H1 (cell line): ENCODE measurements at regions not wholly inside any gene's neighbourhood (a gene's known extent, or its start where the extent isn't known, plus 50 kb on each side); places are given as distances from the start of the nearest gene placed in this dataset.

Experiments
- CTCF ChIA-PET: fragments of 300-600 bp; sonication (Branson Sonifier 250); formaldehyde crosslinking; loops from one replicate; lab custom pipeline; 2021; ENCODE audit not compliant: partially characterized antibody; lab: Charles Lee
- POLR2A ChIA-PET: fragments of 300-600 bp; sonication (Branson Sonifier 250); formaldehyde crosslinking; loops from one replicate; lab custom pipeline; 2021; ENCODE audit warnings: inconsistent platforms; ENCODE audit not compliant: partially characterized antibody; lab: Charles Lee
- DNase-seq, 2 experiments: peaks; one replicate each; pipeline versions ENCODE4 v3.0.0 to v3.0.0-alpha.2; 2010 to 2022; ENCODE audit warnings: low spot score in 2 of 2, low read depth in 1 of 2, mixed read lengths in 1 of 2
- FAIRE-seq: peaks from 2 replicates; lab custom pipeline; 2011; peaks lifted over from hg19 to GRCh38; lab: Jason Lieb, UNC
- H2AFZ ChIP-seq: 2 replicates; pipeline ENCODE4 v1.8.1; 2012; ENCODE audit warnings: low read length, inconsistent platforms
- H2AK5ac ChIP-seq: 2 replicates; pipeline ENCODE4 v1.6.1; 2013; ENCODE audit warnings: low read depth, low read length
- H2BK120ac ChIP-seq: replicated peaks from 2 replicates; pipeline ENCODE3; 2013; ENCODE audit warnings: low read depth, low read length, inconsistent platforms
- H2BK12ac ChIP-seq: 2 replicates; pipeline ENCODE4 v1.6.1; 2013; ENCODE audit warnings: low read depth, low read length
- H2BK15ac ChIP-seq: 2 replicates; pipeline ENCODE4 v1.6.1; 2013; ENCODE audit warnings: low read length
- H2BK20ac ChIP-seq: 2 replicates; pipeline ENCODE4 v1.6.1; 2013; ENCODE audit warnings: low read length
- H2BK5ac ChIP-seq: 2 replicates; pipeline ENCODE4 v1.6.1; 2013; ENCODE audit warnings: low read depth, low read length
- H3K14ac ChIP-seq: 2 replicates; pipeline ENCODE4 v1.6.1; 2013; ENCODE audit warnings: inconsistent platforms; ENCODE audit not compliant: insufficient read length
- H3K18ac ChIP-seq: 2 replicates; pipeline ENCODE4 v1.6.1; 2013; ENCODE audit warnings: low read length; ENCODE audit errors: extremely low read depth
- H3K23ac ChIP-seq: 2 replicates; pipeline ENCODE4 v1.6.1; 2013; ENCODE audit warnings: inconsistent platforms; ENCODE audit not compliant: insufficient read length
- H3K23me2 ChIP-seq: 2 replicates; pipeline ENCODE4 v1.6.1; 2013; ENCODE audit warnings: low read depth, low read length
- H3K27ac ChIP-seq: 2 replicates; pipeline ENCODE4 v1.6.1; 2011; ENCODE audit warnings: low read depth, low read length, inconsistent platforms
- H3K27me3 ChIP-seq, 4 experiments: replicated peaks in 1 of 4; 1 replicate in 1 of 4; 2 replicates in 3 of 4; pipeline versions ENCODE4 v1.6.1 to v1.8.1; 2011 to 2013; ENCODE audit warnings: low read length in 3 of 4, mild to moderate bottlenecking in 3 of 4, inconsistent platforms in 2 of 4, mixed read lengths in 2 of 4, moderate library complexity in 1 of 4; ENCODE audit not compliant: control insufficient read depth in 3 of 4, insufficient read depth in 3 of 4; ENCODE audit errors: extremely low read depth in 1 of 4
- H3K36me3 ChIP-seq, 4 experiments: 2 replicates each; pipeline versions ENCODE4 v1.6.1 to v1.8.1; 2011 to 2013; ENCODE audit warnings: mild to moderate bottlenecking in 4 of 4, low read length in 3 of 4, moderate library complexity in 2 of 4, control low read depth in 1 of 4, inconsistent platforms in 1 of 4; ENCODE audit not compliant: insufficient read depth in 4 of 4, control insufficient read depth in 2 of 4
- H3K4ac ChIP-seq: replicated peaks from 2 replicates; pipeline ENCODE3; 2013; ENCODE audit warnings: low read length, low read depth, mixed read lengths, inconsistent platforms; ENCODE audit not compliant: insufficient read length
- H3K4me1 ChIP-seq, 4 experiments: replicated peaks in 1 of 4; 1 replicate in 1 of 4; 2 replicates in 3 of 4; pipeline versions ENCODE4 v1.6.1 to v1.8.1; 2011 to 2013; ENCODE audit warnings: low read length in 3 of 4, inconsistent platforms in 2 of 4, mixed read lengths in 1 of 4; ENCODE audit not compliant: insufficient read depth in 4 of 4, control insufficient read depth in 3 of 4
- H3K4me2 ChIP-seq, 2 experiments: 2 replicates each; pipeline versions ENCODE4 v1.6.1 to v1.8.1; 2011 to 2013; ENCODE audit warnings: low read depth in 2 of 2, low read length in 2 of 2, control low read depth in 1 of 2, inconsistent platforms in 1 of 2, mild to moderate bottlenecking in 1 of 2; ENCODE audit not compliant: insufficient read depth in 1 of 2
- H3K4me3 ChIP-seq, 4 experiments: fragments of 200-600, 300-600 bp in 1 of 4; sonication (generic), shearing (Covaris generic), sonication (Bioruptor Twin) in 1 of 4; 2 replicates each; pipeline versions ENCODE4 v1.5.1 to v1.8.1; 2011 to 2016; ENCODE audit warnings: low read length in 4 of 4, low read depth in 3 of 4, control low read depth in 2 of 4, inconsistent platforms in 2 of 4, mild to moderate bottlenecking in 2 of 4, mixed read lengths in 1 of 4, moderate library complexity in 1 of 4; ENCODE audit not compliant: insufficient read depth in 2 of 4; ENCODE audit errors: extremely low read depth in 1 of 4
- H3K56ac ChIP-seq: replicated peaks from 2 replicates; pipeline ENCODE3; 2013; ENCODE audit warnings: low read depth, mild to moderate bottlenecking, mixed read lengths, low read length, inconsistent platforms; ENCODE audit not compliant: insufficient read length
- H3K79me1 ChIP-seq: 2 replicates; pipeline ENCODE4 v1.6.1; 2013; ENCODE audit warnings: low read depth, low read length, control low read depth
- H3K79me2 ChIP-seq, 2 experiments: 2 replicates each; pipeline versions ENCODE4 v1.6.1 to v1.8.1; 2012 to 2013; ENCODE audit warnings: low read length in 2 of 2, mild to moderate bottlenecking in 2 of 2, inconsistent platforms in 1 of 2; ENCODE audit not compliant: insufficient read depth in 2 of 2, control insufficient read depth in 1 of 2
- H3K9ac ChIP-seq, 4 experiments: replicated peaks in 1 of 4; 1 replicate in 1 of 4; 2 replicates in 3 of 4; pipeline versions ENCODE4 v1.6.1 to v1.8.1; 2011 to 2013; ENCODE audit warnings: low read depth in 3 of 4, low read length in 3 of 4, control low read depth in 2 of 4, mild to moderate bottlenecking in 2 of 4, moderate library complexity in 2 of 4, inconsistent platforms in 1 of 4; ENCODE audit errors: extremely low read depth in 1 of 4
- H3K9me3 ChIP-seq, 2 experiments: 2 replicates each; pipeline versions ENCODE4 v1.6.1 to v1.8.1; 2012 to 2013; ENCODE audit warnings: mild to moderate bottlenecking in 2 of 2, moderate library complexity in 2 of 2, control low read depth in 1 of 2, inconsistent platforms in 1 of 2, low read depth in 1 of 2, low read length in 1 of 2, mixed read lengths in 1 of 2; ENCODE audit not compliant: insufficient read depth in 2 of 2
- H4K20me1 ChIP-seq, 2 experiments: replicated peaks in 1 of 2; 2 replicates each; pipeline versions ENCODE3 to v1.8.1; 2011 to 2013; ENCODE audit warnings: inconsistent platforms in 2 of 2, low read length in 2 of 2, mild to moderate bottlenecking in 1 of 2; ENCODE audit not compliant: insufficient read depth in 2 of 2, control insufficient read depth in 1 of 2
- H4K5ac ChIP-seq: 2 replicates; pipeline ENCODE4 v1.6.1; 2013; ENCODE audit warnings: low read length, low read depth, mixed read lengths, inconsistent platforms; ENCODE audit not compliant: insufficient read length
- H4K8ac ChIP-seq: 2 replicates; pipeline ENCODE4 v1.8.0; 2013; ENCODE audit warnings: mild to moderate bottlenecking, moderate library complexity, low read length, inconsistent platforms; ENCODE audit not compliant: insufficient read depth; ENCODE audit errors: extremely low read depth
- H4K91ac ChIP-seq: replicated peaks from 2 replicates; pipeline ENCODE3; 2013; ENCODE audit warnings: low read length, mixed read lengths, inconsistent platforms; ENCODE audit not compliant: insufficient read length
- CBX5 ChIP-seq: fragments of 300-800, 300-1000 bp; sonication (generic); IDR thresholded peaks from 2 replicates; pipeline ENCODE4 v1.7.1; 2016; ENCODE audit warnings: antibody characterized with exemption, low read length, low read depth
- HDAC2 ChIP-seq, 2 experiments: fragments of 300-600 bp in 1 of 2; sonication (generic) in 1 of 2; IDR thresholded peaks; 2 replicates each; pipeline ENCODE4 v1.6.1; 2011 to 2012; ENCODE audit warnings: low read depth in 2 of 2, low read length in 2 of 2, mild to moderate bottlenecking in 2 of 2, moderate library complexity in 2 of 2, borderline replicate concordance in 1 of 2, inconsistent platforms in 1 of 2
- JUN ChIP-seq: IDR thresholded peaks from 2 replicates; pipeline ENCODE4 v1.6.1; 2011; ENCODE audit warnings: low read depth, mild to moderate bottlenecking, improper control_type of control experiment, low read length
- KDM4A ChIP-seq: IDR thresholded peaks from one replicate; pipeline ENCODE4 v1.7.1; 2012; ENCODE audit warnings: low read depth, mild to moderate bottlenecking, moderate library complexity, low read length, inconsistent platforms; ENCODE audit not compliant: severe bottlenecking
- PHF8 ChIP-seq: fragments of 200-600 bp; sonication (generic); conservative IDR thresholded peaks from 2 replicates; pipeline ENCODE4 v1.7.1; 2012; ENCODE audit warnings: low read depth, mild to moderate bottlenecking, inconsistent platforms, low read length, moderate library complexity
- POU5F1 ChIP-seq: IDR thresholded peaks from 2 replicates; pipeline ENCODE4 v1.6.1; 2011; ENCODE audit warnings: low read depth, mild to moderate bottlenecking, low read length, moderate library complexity
- SIX5 ChIP-seq: IDR thresholded peaks from 2 replicates; pipeline ENCODE4 v1.6.1; 2011; ENCODE audit warnings: mild to moderate bottlenecking, low read depth, low read length
- WGBS, 2 experiments: shearing (Covaris generic) in 1 of 2; methylation state at CpG; one replicate each; pipeline versions ENCODE4 v1.1.6 to v1.1.7; 2013 to 2015; ENCODE audit warnings: low lambda C conversion rate in 2 of 2, mixed read lengths in 2 of 2, inconsistent platforms in 1 of 2, low coverage in 1 of 2, missing lambda C conversion rate in 1 of 2; ENCODE audit not compliant: insufficient replicate concordance in 2 of 2, insufficient coverage in 1 of 2, insufficient read length in 1 of 2; ENCODE audit errors: extremely low coverage in 1 of 2, missing lambda C conversion rate in 1 of 2; 5-methylcytosine and 5-hydroxymethylcytosine counted together

DNA sequence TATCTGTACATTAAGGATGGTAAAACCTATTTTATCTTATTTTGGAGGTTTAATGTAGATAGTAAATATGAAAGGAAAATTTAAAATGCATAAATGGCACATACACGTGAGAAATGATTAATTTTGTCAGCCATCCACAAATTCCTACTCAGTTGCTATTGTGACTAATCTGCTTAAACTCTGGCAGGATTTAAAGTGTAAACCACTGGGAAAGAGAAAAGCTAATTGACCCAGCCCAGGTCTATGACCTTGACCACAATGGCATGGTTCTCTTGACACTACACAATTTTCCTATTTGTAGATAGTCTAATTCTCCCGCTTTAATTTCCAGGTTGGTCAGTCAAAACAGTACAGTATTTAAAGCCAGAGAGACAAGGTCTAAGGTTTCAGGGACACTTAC, 459.0 kb upstream of the KLF4 start:
- ChIA-PET CTCF (interaction anchor here (0.7 kb wide), 1 partner anchor 9 kb away, joined by 3 read pairs; no protein-coding TSS in a partner anchor), POLR2A (no interaction called here)
- WGBS, 2 experiments = 94% methylated on average over 2 of the region's 2 CpGs; no CpG with 5 or more reads in 1 of the 2 experiments
- Histone ChIP-seq H3K14ac (no peak overlapping the region), H3K18ac (no peak overlapping the region), H3K4me3 (no peak overlapping the region), H3K23me2 (no peaks in the 10 kb centered on the region), H3K9ac (no peak overlapping the region), H3K9me3 (peaks cover 4% of the 10 kb centered on the region in 2 experiments; a peak in 2 of 4 replicates), H3K79me2 (no peaks in the 10 kb centered on the region), H4K91ac (no peak overlapping the region), H3K4me2 (no peak overlapping the region), H3K79me1 (no peaks in the 10 kb centered on the region), H4K5ac (no peak overlapping the region), H4K8ac (no peak overlapping the region), H3K4me1 (no peaks in the 10 kb centered on the region), H3K27ac (no peak overlapping the region), H4K20me1 (no peaks in the 10 kb centered on the region), H2BK20ac (no peak overlapping the region), H3K36me3 (no peaks in the 10 kb centered on the region), H3K4ac (no peak overlapping the region), H3K23ac (no peak overlapping the region), H2BK120ac (no peak overlapping the region), H3K56ac (no peak overlapping the region), H3K27me3 (no peaks in the 10 kb centered on the region), H2AFZ (no peak overlapping the region), H2BK12ac (no peak overlapping the region), H2BK15ac (no peak overlapping the region), H2BK5ac (no peak overlapping the region), H2AK5ac (no peak overlapping the region)
- DNase-seq = no peak
- no peak for FAIRE-seq
- TF ChIP-seq CBX5 (no peak), PHF8 (no peak), SIX5 (no peak), HDAC2 (IDR thresholded peaks at IDR 0.05; ENCODE audit: borderline replicate concordance in 1 of 2, low read depth in 2 of 2, low read length in 2 of 2) (no peak), JUN (no peak), POU5F1 (no peak), KDM4A (no peak)
